Activated T-cell treated with anti-CD3 and anti-CD28 coated beads for 4 hours (primary cell): ENCODE measurements at regions not wholly inside any gene's neighbourhood (a gene's known extent, or its start where the extent isn't known, plus 50 kb on each side); places are given as distances from the start of the nearest gene placed in this dataset.

Experiments
- DNase-seq: peaks from one replicate; pipeline ENCODE4 v3.0.0-alpha.2; 2020

- DNase-seq: no peak
These were observed 68.3 kb downstream of the CEBPB start for GRCh38 chr20:50258790-50259483.

GRCh38 chr20:50259705-50260478 is 69.3 kb downstream of the CEBPB start:
- no peak for DNase-seq

GRCh38 chr20:50260479-50261221 is 70.0 kb downstream of the CEBPB start:
- DNase-seq: no peak

GRCh38 chr20:50261471-50262212 is 71.0 kb downstream of the CEBPB start:
- no peak for DNase-seq

GRCh38 chr20:50263831-50264230 is 73.2 kb downstream of the CEBPB start:
- DNase-seq: no peak

GRCh38 chr20:50264534-50265145 is 74.0 kb downstream of the CEBPB start:
- DNase-seq: no peak

GRCh38 chr20:50265245-50265946 is 74.8 kb downstream of the CEBPB start:
- DNase-seq: no peak

- DNase-seq: no peak
These were observed 75.8 kb downstream of the CEBPB start for GRCh38 chr20:50266293-50267040.

- no peak for DNase-seq
These were observed 76.6 kb downstream of the CEBPB start for GRCh38 chr20:50267041-50267865.

GRCh38 chr20:50267866-50268219 is 77.2 kb downstream of the CEBPB start:
- no peak for DNase-seq

GRCh38 chr20:50269091-50270033 is 78.7 kb downstream of the CEBPB start:
- no peak for DNase-seq

GRCh38 chr20:50270034-50270395 is 79.4 kb downstream of the CEBPB start:
- DNase-seq: no peak

GRCh38 chr20:50270569-50270968 is 79.9 kb downstream of the CEBPB start:
- DNase-seq: no peak

- DNase-seq: no peak
These were observed 80.5 kb downstream of the CEBPB start for GRCh38 chr20:50271176-50271575.

GRCh38 chr20:50271612-50272011 is 81.0 kb downstream of the CEBPB start:
- no peak for DNase-seq

- DNase-seq: no peak
These were observed 81.5 kb downstream of the CEBPB start for GRCh38 chr20:50272030-50272723.

- no peak for DNase-seq
These were observed 82.3 kb downstream of the CEBPB start for GRCh38 chr20:50272724-50273446.
